ENCODE measurements at regions not wholly inside any gene's neighbourhood (a gene's known extent, or its start where the extent isn't known, plus 50 kb on each side); places are given as distances from the start of the nearest gene placed in this dataset.

DNA sequence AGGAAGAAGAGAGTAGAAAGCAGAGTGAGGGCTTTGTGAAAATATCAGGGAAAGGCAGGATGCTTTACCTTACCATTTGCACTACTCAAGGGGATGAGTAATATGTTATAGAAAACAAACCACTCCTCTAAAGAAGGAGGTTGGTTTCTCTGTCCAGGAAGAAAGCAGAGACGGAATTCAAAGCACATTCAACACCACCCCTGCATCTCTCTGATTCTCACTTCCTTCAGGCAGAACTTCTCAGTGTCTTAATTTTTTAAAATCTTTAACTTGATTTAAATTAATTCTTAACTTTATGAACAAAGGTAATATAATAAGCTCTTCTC lies 82.4 kb downstream of the NR2F2 start:
- ATAC-seq (ENCODE audit: insufficient read depth, low read depth), result no peak
- H3K4me2 ChIP-seq (ENCODE audit: insufficient read depth, low read length), result no peak overlapping the region
- no peak overlapping the region for H3K9ac ChIP-seq (ENCODE audit: low read depth, low read length)
- H2AFZ ChIP-seq (ENCODE audit: low read depth, low read length), result no peak overlapping the region
- H3K27me3 ChIP-seq (ENCODE audit: insufficient read depth, low read length, poor library complexity), result peaks cover 8% of the 10 kb centered on the region
- H3K36me3 ChIP-seq (ENCODE audit: insufficient read depth, low read length), result no peaks in the 10 kb centered on the region
- no peaks in the 10 kb centered on the region for H3K9me3 ChIP-seq (ENCODE audit: insufficient read depth, low read length, severe bottlenecking)
- no peak for DNase-seq
- no peak overlapping the region for H3K4me3 ChIP-seq (ENCODE audit: low read depth in 1 of 2, low read length in 2 of 2)
- H3K4me1 ChIP-seq (ENCODE audit: insufficient read depth, low read length), result no peaks in the 10 kb centered on the region
- no peak for TF ChIP-seq EZH2 (IDR thresholded peaks at IDR 0.05; ENCODE audit: borderline replicate concordance, low read depth, low read length, severe bottlenecking)
- TF ChIP-seq, protein P1, sequence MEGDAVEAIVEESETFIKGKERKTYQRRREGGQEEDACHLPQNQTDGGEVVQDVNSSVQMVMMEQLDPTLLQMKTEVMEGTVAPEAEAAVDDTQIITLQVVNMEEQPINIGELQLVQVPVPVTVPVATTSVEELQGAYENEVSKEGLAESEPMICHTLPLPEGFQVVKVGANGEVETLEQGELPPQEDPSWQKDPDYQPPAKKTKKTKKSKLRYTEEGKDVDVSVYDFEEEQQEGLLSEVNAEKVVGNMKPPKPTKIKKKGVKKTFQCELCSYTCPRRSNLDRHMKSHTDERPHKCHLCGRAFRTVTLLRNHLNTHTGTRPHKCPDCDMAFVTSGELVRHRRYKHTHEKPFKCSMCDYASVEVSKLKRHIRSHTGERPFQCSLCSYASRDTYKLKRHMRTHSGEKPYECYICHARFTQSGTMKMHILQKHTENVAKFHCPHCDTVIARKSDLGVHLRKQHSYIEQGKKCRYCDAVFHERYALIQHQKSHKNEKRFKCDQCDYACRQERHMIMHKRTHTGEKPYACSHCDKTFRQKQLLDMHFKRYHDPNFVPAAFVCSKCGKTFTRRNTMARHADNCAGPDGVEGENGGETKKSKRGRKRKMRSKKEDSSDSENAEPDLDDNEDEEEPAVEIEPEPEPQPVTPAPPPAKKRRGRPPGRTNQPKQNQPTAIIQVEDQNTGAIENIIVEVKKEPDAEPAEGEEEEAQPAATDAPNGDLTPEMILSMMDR (IDR thresholded peaks at IDR 0.05; ENCODE audit: borderline replicate concordance, extremely low read depth, low read length, poor library complexity, severe bottlenecking), result no peak
- no peaks in the 10 kb centered on the region for H3K79me2 ChIP-seq (ENCODE audit: insufficient read depth, low read length)
- no peak overlapping the region for H3K27ac ChIP-seq (ENCODE audit: low read length)
- no peaks in the 10 kb centered on the region for H4K20me1 ChIP-seq (ENCODE audit: insufficient read depth, low read length)

DNA sequence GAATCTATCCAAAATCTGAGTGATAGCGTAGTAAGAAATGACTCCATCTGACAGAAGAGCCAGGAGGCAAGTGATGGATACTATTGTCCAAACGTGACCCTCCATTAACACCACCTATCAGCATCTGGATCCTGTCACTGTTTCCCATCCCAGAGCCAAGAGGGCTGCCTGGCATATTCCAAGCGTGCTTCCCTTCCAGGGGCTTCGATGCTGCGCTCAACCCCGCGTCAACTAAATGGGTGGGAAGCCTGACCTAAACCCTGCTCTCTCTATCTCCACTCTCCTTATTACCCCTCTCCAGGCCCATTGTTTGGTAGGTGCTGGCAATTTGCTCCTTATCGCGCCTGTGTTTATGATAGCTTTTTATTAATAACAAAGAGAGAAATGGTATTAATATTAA lies 83.2 kb downstream of the NR2F2 start:
- Histone ChIP-seq H3K4me1 (ENCODE audit: insufficient read depth, low read length) (no peaks in the 10 kb centered on the region), H3K36me3 (ENCODE audit: insufficient read depth, low read length) (no peaks in the 10 kb centered on the region), H3K9ac (ENCODE audit: low read depth, low read length) (no peak overlapping the region), H3K79me2 (ENCODE audit: insufficient read depth, low read length) (no peaks in the 10 kb centered on the region), H3K27me3 (ENCODE audit: insufficient read depth, low read length, poor library complexity) (peaks cover 8% of the 10 kb centered on the region), H3K4me3 (ENCODE audit: low read depth in 1 of 2, low read length in 2 of 2) (no peak overlapping the region), H3K4me2 (ENCODE audit: insufficient read depth, low read length) (no peak overlapping the region), H3K27ac (ENCODE audit: low read length) (no peak overlapping the region), H3K9me3 (ENCODE audit: insufficient read depth, low read length, severe bottlenecking) (no peaks in the 10 kb centered on the region), H4K20me1 (ENCODE audit: insufficient read depth, low read length) (no peaks in the 10 kb centered on the region), H2AFZ (ENCODE audit: low read depth, low read length) (no peak overlapping the region)
- TF ChIP-seq, protein P1 (IDR thresholded peaks at IDR 0.05; ENCODE audit: borderline replicate concordance, extremely low read depth, low read length, poor library complexity, severe bottlenecking), result no peak
- no peak for TF ChIP-seq EZH2 (IDR thresholded peaks at IDR 0.05; ENCODE audit: borderline replicate concordance, low read depth, low read length, severe bottlenecking)
- ATAC-seq (ENCODE audit: insufficient read depth, low read depth) (no peak), DNase-seq (no peak)

DNA sequence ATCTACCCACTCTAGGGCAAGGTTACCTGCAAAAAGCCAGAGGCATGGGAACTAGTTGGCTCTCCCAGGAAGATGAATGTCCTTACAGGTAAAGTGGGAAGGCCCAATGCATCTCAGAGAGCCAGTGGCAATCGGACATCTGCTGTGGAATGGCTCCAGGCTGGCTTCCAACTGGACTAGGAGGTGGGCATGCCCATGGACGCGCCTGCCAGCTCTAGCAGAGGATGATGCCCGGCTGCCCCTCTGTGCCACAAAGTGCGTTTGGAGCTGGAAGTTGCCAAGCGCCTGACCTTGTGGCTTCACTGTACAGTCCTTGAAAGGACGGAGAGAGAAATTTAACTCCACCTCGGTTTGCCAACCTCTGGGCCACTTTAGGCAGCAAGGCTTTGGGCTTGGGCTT lies 84.4 kb downstream of the NR2F2 start:
- TF ChIP-seq EZH2 (IDR thresholded peaks at IDR 0.05; ENCODE audit: borderline replicate concordance, low read depth, low read length, severe bottlenecking), result no peak
- TF ChIP-seq, protein P1 (IDR thresholded peaks at IDR 0.05; ENCODE audit: borderline replicate concordance, extremely low read depth, low read length, poor library complexity, severe bottlenecking), result no peak
- H3K9me3 ChIP-seq (ENCODE audit: insufficient read depth, low read length, severe bottlenecking), result no peaks in the 10 kb centered on the region
- no peak overlapping the region for H3K9ac ChIP-seq (ENCODE audit: low read depth, low read length)
- no peaks in the 10 kb centered on the region for H3K4me1 ChIP-seq (ENCODE audit: insufficient read depth, low read length)
- H3K79me2 ChIP-seq (ENCODE audit: insufficient read depth, low read length), result no peaks in the 10 kb centered on the region
- no peak overlapping the region for H3K4me3 ChIP-seq (ENCODE audit: low read depth in 1 of 2, low read length in 2 of 2)
- no peaks in the 10 kb centered on the region for H4K20me1 ChIP-seq (ENCODE audit: insufficient read depth, low read length)
- DNase-seq (no peak), ATAC-seq (ENCODE audit: insufficient read depth, low read depth) (no peak)
- peaks cover 8% of the 10 kb centered on the region for H3K27me3 ChIP-seq (ENCODE audit: insufficient read depth, low read length, poor library complexity)
- H2AFZ ChIP-seq (ENCODE audit: low read depth, low read length), result no peak overlapping the region
- no peaks in the 10 kb centered on the region for H3K36me3 ChIP-seq (ENCODE audit: insufficient read depth, low read length)
- H3K4me2 ChIP-seq (ENCODE audit: insufficient read depth, low read length), result no peak overlapping the region
- no peak overlapping the region for H3K27ac ChIP-seq (ENCODE audit: low read length)
